SK-N-SH (cell line): ENCODE measurements at regions not wholly inside any gene's neighbourhood (a gene's known extent, or its start where the extent isn't known, plus 50 kb on each side); places are given as distances from the start of the nearest gene placed in this dataset.

Experiments used
- CTCF ChIA-PET: fragments of 300-600, 350-600 bp; formaldehyde crosslinking; extraction: SDS; loops from one replicate; lab custom pipeline; 2021; lab: Yijun Ruan, JAX
- POLR2A ChIA-PET: fragments of 350-600 bp; sonication (Branson Sonifier 250); formaldehyde crosslinking; extraction: SDS; loops from one replicate; lab custom pipeline; 2020; ENCODE audit warnings: antibody characterized with exemption, inconsistent platforms; lab: Yijun Ruan, JAX
- DNase-seq: peaks from one replicate; pipeline ENCODE4 v3.0.0; 2012
- H2AFZ ChIP-seq: fragments of 200-600 bp; sonication (generic); 2 replicates; pipeline ENCODE4 v1.8.1; 2016; ENCODE audit warnings: antibody characterized with exemption, mild to moderate bottlenecking, low read depth
- H3F3A ChIP-seq: fragments of 200-600 bp; sonication (generic); replicated peaks from 2 replicates; pipeline ENCODE3; 2016; ENCODE audit warnings: antibody characterized with exemption, mild to moderate bottlenecking; ENCODE audit not compliant: insufficient read depth
- H3K27ac ChIP-seq, 2 experiments: fragments of 200-500 bp in 1 of 2; fragments of 200-600 bp in 1 of 2; sonication (Bioruptor generic) in 1 of 2; sonication (generic), shearing (Covaris generic) in 1 of 2; 2 replicates each; pipeline versions ENCODE4 v1.5.1 to v1.6.1; 2014 to 2016; ENCODE audit warnings: low read depth in 2 of 2, inconsistent platforms in 1 of 2, low read length in 1 of 2, mild to moderate bottlenecking in 1 of 2, mixed read lengths in 1 of 2
- H3K27me3 ChIP-seq: fragments of 200-600 bp; sonication (generic), shearing (Covaris generic); 2 replicates; pipeline ENCODE4 v1.6.1; 2016; ENCODE audit warnings: mixed run types; ENCODE audit not compliant: insufficient read depth
- H3K36me3 ChIP-seq, 2 experiments: fragments of 200-500 bp in 1 of 2; fragments of 200-600 bp in 1 of 2; sonication (Bioruptor generic) in 1 of 2; sonication (generic) in 1 of 2; replicated peaks in 1 of 2; 2 replicates each; pipeline versions ENCODE3 to v1.5.1; 2014 to 2016; ENCODE audit warnings: low read length in 1 of 2, mild to moderate bottlenecking in 1 of 2; ENCODE audit not compliant: insufficient read depth in 2 of 2, control insufficient read depth in 1 of 2
- H3K4me1 ChIP-seq, 2 experiments: fragments of 200-500 bp in 1 of 2; fragments of 200-600 bp in 1 of 2; sonication (Bioruptor generic) in 1 of 2; sonication (generic), shearing (Covaris generic) in 1 of 2; 2 replicates each; pipeline versions ENCODE4 v1.5.1 to v1.6.1; 2014 to 2016; ENCODE audit warnings: low read depth in 1 of 2, low read length in 1 of 2, mixed run types in 1 of 2; ENCODE audit not compliant: insufficient read depth in 2 of 2, control insufficient read depth in 1 of 2
- H3K4me2 ChIP-seq: fragments of 200-600 bp; sonication (generic), shearing (Covaris generic); 2 replicates; pipeline ENCODE4 v1.6.1; 2017; ENCODE audit warnings: mixed run types
- H3K4me3 ChIP-seq, 2 experiments: fragments of 200-500 bp in 1 of 2; fragments of 200-600 bp in 1 of 2; sonication (Bioruptor generic) in 1 of 2; sonication (generic), shearing (Covaris generic) in 1 of 2; 2 replicates each; pipeline versions ENCODE4 v1.5.1 to v1.8.1; 2014 to 2016; ENCODE audit warnings: low read depth in 2 of 2, inconsistent platforms in 1 of 2, low read length in 1 of 2, mild to moderate bottlenecking in 1 of 2, mixed read lengths in 1 of 2, moderate library complexity in 1 of 2
- H3K79me2 ChIP-seq: fragments of 200-600 bp; sonication (generic); 2 replicates; pipeline ENCODE4 v1.8.1; 2017; ENCODE audit warnings: mild to moderate bottlenecking; ENCODE audit not compliant: insufficient read depth
- H3K9ac ChIP-seq: fragments of 200-600 bp; sonication (generic); 2 replicates; pipeline ENCODE4 v1.6.1; 2017; ENCODE audit warnings: mixed run types
- H3K9me2 ChIP-seq: fragments of 200-600 bp; sonication (generic); 2 replicates; pipeline ENCODE4 v1.6.1; 2017; ENCODE audit warnings: mixed run types
- H3K9me3 ChIP-seq: fragments of 200-600 bp; sonication (generic); 2 replicates; pipeline ENCODE4 v1.6.1; 2017; ENCODE audit warnings: mixed run types, mild to moderate bottlenecking, moderate library complexity
- H4K20me1 ChIP-seq: fragments of 200-600 bp; sonication (generic); 2 replicates; pipeline ENCODE4 v1.6.1; 2017; ENCODE audit warnings: mild to moderate bottlenecking, mixed run types; ENCODE audit not compliant: insufficient read depth
- FOSL2 ChIP-seq: IDR thresholded peaks from 2 replicates; pipeline ENCODE4 v1.4.0; 2012; ENCODE audit warnings: low read depth, mild to moderate bottlenecking, moderate library complexity, borderline replicate concordance
- NFIC ChIP-seq: IDR thresholded peaks from 2 replicates; pipeline ENCODE4 v1.4.0; 2012; ENCODE audit warnings: borderline replicate concordance
- NRF1 ChIP-seq: IDR thresholded peaks from 2 replicates; pipeline ENCODE4 v1.6.1; 2012; ENCODE audit warnings: low read depth, mild to moderate bottlenecking, low read length
- RCOR1 ChIP-seq: fragments of 150-350 bp; IDR thresholded peaks from 2 replicates; pipeline ENCODE4 v1.6.1; 2017; ENCODE audit warnings: antibody characterized with exemption, low read length
- TCF12 ChIP-seq: IDR thresholded peaks from 2 replicates; pipeline ENCODE4 v1.4.0; 2012
- YY1 ChIP-seq: IDR thresholded peaks from 2 replicates; pipeline ENCODE4 v1.4.0; 2012; ENCODE audit warnings: low read depth, mild to moderate bottlenecking
- WGBS: methylation state at CpG from one replicate; pipeline ENCODE4 v1.1.6; 2017; ENCODE audit warnings: low lambda C conversion rate; 5-methylcytosine and 5-hydroxymethylcytosine counted together
- TF ChIP-seq, protein P1 (sequence below): fragments of 150-350 bp; IDR thresholded peaks from 2 replicates; pipeline ENCODE4 v1.6.1; 2016; ENCODE audit warnings: mild to moderate bottlenecking, low read depth, low read length
- TF ChIP-seq, protein P2 (sequence below): IDR thresholded peaks from 2 replicates; pipeline ENCODE4 v1.4.0; 2012; ENCODE audit warnings: low read depth
- TF ChIP-seq, protein P3 (sequence below): fragments of 200-600 bp; sonication (generic); IDR thresholded peaks from 2 replicates; pipeline ENCODE4 v1.6.1; 2017; ENCODE audit warnings: antibody characterized with exemption, mild to moderate bottlenecking, moderate library complexity

DNA sequence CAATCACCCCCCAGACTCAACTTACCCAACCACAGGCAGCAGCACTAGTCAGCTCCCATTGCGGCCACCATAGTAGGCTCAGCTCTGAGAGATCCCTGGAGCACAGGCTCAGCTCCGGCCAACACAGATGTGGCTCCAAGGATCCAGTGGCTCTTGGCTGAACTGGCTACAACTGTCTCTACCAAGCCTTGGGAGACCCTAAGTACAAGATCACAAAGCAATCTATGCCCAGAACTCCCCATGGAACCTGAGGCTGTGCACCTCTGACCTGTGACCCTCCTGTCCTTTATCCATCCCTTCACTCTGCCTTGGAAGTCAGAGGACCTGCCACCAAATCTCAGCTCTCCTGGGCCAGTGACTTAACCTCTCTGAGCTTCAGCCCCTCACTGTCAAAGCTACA, 61.8 kb upstream of the GJB5 start:
- ChIA-PET CTCF (interaction anchor here (1.6 to 4.5 kb wide), 2 partner anchors 12 to 49 kb away, joined by 5 to 24 read pairs; no protein-coding TSS in a partner anchor), POLR2A (no interaction called here)
- Histone ChIP-seq H3K36me3 (no peaks in the 10 kb centered on the region), H2AFZ (no peak overlapping the region), H3F3A (no peaks in the 10 kb centered on the region), H3K27ac (no peak overlapping the region), H3K4me2 (no peak overlapping the region), H3K27me3 (no peaks in the 10 kb centered on the region), H3K4me3 (no peak overlapping the region), H3K9me3 (no peaks in the 10 kb centered on the region)
- TF ChIP-seq TCF12 (no peak), RCOR1 (no peak)
- TF ChIP-seq, all 33 proteins: peak for 0
- H3K9ac ChIP-seq, result no peak overlapping the region
- no peaks in the 10 kb centered on the region for H3K79me2 ChIP-seq
- H3K4me1 ChIP-seq, result peaks cover 0 to 30% of the 10 kb centered on the region in 2 experiments; a peak in 1 of 4 replicates
- no peaks in the 10 kb centered on the region for H4K20me1 ChIP-seq
- 0% methylated on average over 1 of the region's 2 CpGs for WGBS
- no peaks in the 10 kb centered on the region for H3K9me2 ChIP-seq
- no peak for DNase-seq

DNA sequence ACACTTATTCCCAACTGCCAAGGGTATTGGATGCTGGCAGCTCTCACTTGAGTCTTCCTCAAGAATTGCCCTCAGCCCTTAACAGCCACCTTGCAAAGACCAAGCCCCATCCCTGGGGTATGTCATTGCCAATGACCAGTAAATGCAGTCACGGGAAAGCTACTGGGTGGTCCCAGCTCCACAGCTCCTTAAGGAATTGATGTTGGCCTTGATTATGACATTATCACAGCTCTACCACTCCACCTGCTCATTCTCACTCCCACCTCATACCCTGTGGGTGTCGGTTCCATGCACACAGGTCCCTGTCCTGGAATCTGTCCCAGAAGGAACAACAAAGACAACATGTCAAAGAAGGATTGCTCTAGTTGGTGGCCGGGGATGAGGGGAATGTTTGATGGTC, 60.5 kb upstream of the GJB5 start:
- 38% methylated on average over 2 of the region's 3 CpGs for WGBS
- no peaks in the 10 kb centered on the region for H3K27me3 ChIP-seq
- no peaks in the 10 kb centered on the region for H3K9me3 ChIP-seq
- no peak overlapping the region for H3K27ac ChIP-seq
- no peak overlapping the region for H3K4me2 ChIP-seq
- H2AFZ ChIP-seq, result no peak overlapping the region
- peaks cover 0 to 24% of the 10 kb centered on the region in 2 experiments; a peak in 1 of 4 replicates for H3K4me1 ChIP-seq
- H3K9ac ChIP-seq, result no peak overlapping the region
- H3K79me2 ChIP-seq, result no peaks in the 10 kb centered on the region
- TF ChIP-seq, protein P1, sequence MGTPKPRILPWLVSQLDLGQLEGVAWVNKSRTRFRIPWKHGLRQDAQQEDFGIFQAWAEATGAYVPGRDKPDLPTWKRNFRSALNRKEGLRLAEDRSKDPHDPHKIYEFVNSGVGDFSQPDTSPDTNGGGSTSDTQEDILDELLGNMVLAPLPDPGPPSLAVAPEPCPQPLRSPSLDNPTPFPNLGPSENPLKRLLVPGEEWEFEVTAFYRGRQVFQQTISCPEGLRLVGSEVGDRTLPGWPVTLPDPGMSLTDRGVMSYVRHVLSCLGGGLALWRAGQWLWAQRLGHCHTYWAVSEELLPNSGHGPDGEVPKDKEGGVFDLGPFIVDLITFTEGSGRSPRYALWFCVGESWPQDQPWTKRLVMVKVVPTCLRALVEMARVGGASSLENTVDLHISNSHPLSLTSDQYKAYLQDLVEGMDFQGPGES, result no peak
- TF ChIP-seq, protein P2, sequence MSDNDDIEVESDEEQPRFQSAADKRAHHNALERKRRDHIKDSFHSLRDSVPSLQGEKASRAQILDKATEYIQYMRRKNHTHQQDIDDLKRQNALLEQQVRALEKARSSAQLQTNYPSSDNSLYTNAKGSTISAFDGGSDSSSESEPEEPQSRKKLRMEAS, result no peak
- TF ChIP-seq NFIC (no peak), NRF1 (no peak), YY1 (no peak), FOSL2 (no peak)
- TF ChIP-seq, protein P3, sequence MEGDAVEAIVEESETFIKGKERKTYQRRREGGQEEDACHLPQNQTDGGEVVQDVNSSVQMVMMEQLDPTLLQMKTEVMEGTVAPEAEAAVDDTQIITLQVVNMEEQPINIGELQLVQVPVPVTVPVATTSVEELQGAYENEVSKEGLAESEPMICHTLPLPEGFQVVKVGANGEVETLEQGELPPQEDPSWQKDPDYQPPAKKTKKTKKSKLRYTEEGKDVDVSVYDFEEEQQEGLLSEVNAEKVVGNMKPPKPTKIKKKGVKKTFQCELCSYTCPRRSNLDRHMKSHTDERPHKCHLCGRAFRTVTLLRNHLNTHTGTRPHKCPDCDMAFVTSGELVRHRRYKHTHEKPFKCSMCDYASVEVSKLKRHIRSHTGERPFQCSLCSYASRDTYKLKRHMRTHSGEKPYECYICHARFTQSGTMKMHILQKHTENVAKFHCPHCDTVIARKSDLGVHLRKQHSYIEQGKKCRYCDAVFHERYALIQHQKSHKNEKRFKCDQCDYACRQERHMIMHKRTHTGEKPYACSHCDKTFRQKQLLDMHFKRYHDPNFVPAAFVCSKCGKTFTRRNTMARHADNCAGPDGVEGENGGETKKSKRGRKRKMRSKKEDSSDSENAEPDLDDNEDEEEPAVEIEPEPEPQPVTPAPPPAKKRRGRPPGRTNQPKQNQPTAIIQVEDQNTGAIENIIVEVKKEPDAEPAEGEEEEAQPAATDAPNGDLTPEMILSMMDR, result no peak
- no peak for DNase-seq
- no peaks in the 10 kb centered on the region for H4K20me1 ChIP-seq
- no peaks in the 10 kb centered on the region for H3K36me3 ChIP-seq
- H3F3A ChIP-seq, result no peaks in the 10 kb centered on the region
- H3K9me2 ChIP-seq, result no peaks in the 10 kb centered on the region
- ChIA-PET CTCF (interaction anchor here (2.8 to 4.2 kb wide), 2 partner anchors 10 to 48 kb away, joined by 13 to 17 read pairs; no protein-coding TSS in a partner anchor), POLR2A (no interaction called here)
- H3K4me3 ChIP-seq, result no peak overlapping the region
